ENCODE measurements at regions not wholly inside any gene's neighbourhood (a gene's known extent, or its start where the extent isn't known, plus 50 kb on each side); places are given as distances from the start of the nearest gene placed in this dataset.

- DNase-seq = no peak
Observed at GRCh38 chr13:47226516-47226915, 329.7 kb upstream of the HTR2A start.

GRCh38 chr13:47220453-47221140 lies 323.7 kb upstream of the HTR2A start:
- DNase-seq = no peak

- no peak for DNase-seq
Observed at GRCh38 chr13:47218611-47219010, 321.8 kb upstream of the HTR2A start.

GRCh38 chr13:47216176-47216822 lies 319.4 kb upstream of the HTR2A start:
- no peak for DNase-seq

GRCh38 chr13:47215736-47216135 lies 318.9 kb upstream of the HTR2A start:
- no peak for DNase-seq

- no peak for DNase-seq
Observed at GRCh38 chr13:47213047-47213446, 316.2 kb upstream of the HTR2A start.

- no peak for DNase-seq
Observed at GRCh38 chr13:47211106-47211505, 314.3 kb upstream of the HTR2A start.

GRCh38 chr13:47206111-47206510 lies 309.3 kb upstream of the HTR2A start:
- no peak for DNase-seq

- DNase-seq = no peak
Observed at GRCh38 chr13:47190696-47191305, 293.9 kb upstream of the HTR2A start.

- no peak for DNase-seq
Observed at GRCh38 chr13:47188802-47189201, 291.9 kb upstream of the HTR2A start.

GRCh38 chr13:47186471-47186870 lies 289.6 kb upstream of the HTR2A start:
- no peak for DNase-seq

GRCh38 chr13:47184321-47184720 lies 287.5 kb upstream of the HTR2A start:
- DNase-seq = no peak

GRCh38 chr13:47179321-47179720 lies 282.5 kb upstream of the HTR2A start:
- no peak for DNase-seq

GRCh38 chr13:47178090-47178950 lies 281.5 kb upstream of the HTR2A start:
- DNase-seq = no peak

GRCh38 chr13:47175172-47175866 lies 278.5 kb upstream of the HTR2A start:
- no peak for DNase-seq

- no peak for DNase-seq
Observed at GRCh38 chr13:47170971-47171370, 274.1 kb upstream of the HTR2A start.

- DNase-seq = no peak
Observed at GRCh38 chr13:47168618-47169017, 271.8 kb upstream of the HTR2A start.

- no peak for DNase-seq
Observed at GRCh38 chr13:47168066-47168465, 271.2 kb upstream of the HTR2A start.

GRCh38 chr13:47166336-47166735 lies 269.5 kb upstream of the HTR2A start:
- no peak for DNase-seq

GRCh38 chr13:47159853-47160550 lies 263.1 kb upstream of the HTR2A start:
- no peak for DNase-seq

- DNase-seq = no peak
Observed at GRCh38 chr13:47158593-47158992, 261.7 kb upstream of the HTR2A start.

- no peak for DNase-seq
Observed at GRCh38 chr13:47148543-47148942, 251.7 kb upstream of the HTR2A start.
